ENCODE measurements at regions not wholly inside any gene's neighbourhood (a gene's known extent, or its start where the extent isn't known, plus 50 kb on each side); places are given as distances from the start of the nearest gene placed in this dataset.
A peak's percentile ranks its signal among the peaks of the same experiment; 100 is the strongest.
"Not testable (repeated sequence)": the region's sequence is repeated elsewhere in the genome, so short reads cannot be mapped to it uniquely, and the experiment has no call there.

GRCh38 chr1:149366402-149366801 lies 108.4 kb upstream of the NBPF19 start:
- not testable (repeated sequence) for DNase-seq

- not testable (repeated sequence) for DNase-seq
Measured at GRCh38 chr1:149367472-149368044, 107.3 kb upstream of the NBPF19 start.

GRCh38 chr1:149368337-149368736 lies 106.5 kb upstream of the NBPF19 start:
- not testable (repeated sequence) for DNase-seq

DNA sequence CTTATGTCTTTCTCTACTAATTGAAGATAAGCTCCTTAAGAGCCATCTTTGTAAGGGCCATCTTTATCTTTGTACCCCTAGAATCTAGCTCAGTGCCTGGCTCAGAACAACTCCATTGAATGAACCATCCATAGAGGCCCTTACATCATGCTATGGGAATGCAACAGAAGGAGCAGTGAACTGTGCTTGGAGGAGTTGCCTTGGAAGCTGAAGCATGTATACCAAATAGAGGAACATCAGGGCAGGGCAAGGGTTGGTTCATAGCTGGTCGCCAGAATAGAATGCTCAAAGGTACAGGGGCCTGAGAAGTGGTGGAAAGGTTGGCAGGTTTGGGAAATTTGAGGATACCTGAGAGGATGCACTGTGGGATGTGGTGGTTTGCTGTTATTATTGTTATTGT lies 105.8 kb upstream of the NBPF19 start:
- not testable (repeated sequence) for DNase-seq

- not testable (repeated sequence) for DNase-seq
Measured at GRCh38 chr1:149371955-149372354, 102.9 kb upstream of the NBPF19 start.

DNA sequence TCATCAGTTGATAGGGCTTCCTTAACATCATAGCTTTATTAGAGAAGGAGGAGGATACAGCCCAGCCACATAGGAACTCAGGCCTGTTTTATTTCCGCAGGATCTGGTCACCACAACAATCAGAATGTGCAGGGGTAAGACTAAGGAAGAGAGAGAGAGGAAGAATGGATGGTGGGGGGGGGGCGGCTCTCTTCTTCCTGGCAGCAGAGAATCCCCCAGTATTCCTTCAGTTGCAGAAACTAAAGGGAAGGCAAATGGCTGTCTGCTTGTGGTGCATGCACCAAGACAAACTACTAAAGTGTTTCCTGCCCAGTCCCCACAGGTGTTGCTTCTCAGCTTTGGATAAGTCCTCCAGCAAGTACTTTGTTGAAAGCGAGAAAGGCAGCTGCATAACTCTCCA lies 96.4 kb upstream of the NBPF19 start:
- DNase-seq: not testable (repeated sequence)

DNA sequence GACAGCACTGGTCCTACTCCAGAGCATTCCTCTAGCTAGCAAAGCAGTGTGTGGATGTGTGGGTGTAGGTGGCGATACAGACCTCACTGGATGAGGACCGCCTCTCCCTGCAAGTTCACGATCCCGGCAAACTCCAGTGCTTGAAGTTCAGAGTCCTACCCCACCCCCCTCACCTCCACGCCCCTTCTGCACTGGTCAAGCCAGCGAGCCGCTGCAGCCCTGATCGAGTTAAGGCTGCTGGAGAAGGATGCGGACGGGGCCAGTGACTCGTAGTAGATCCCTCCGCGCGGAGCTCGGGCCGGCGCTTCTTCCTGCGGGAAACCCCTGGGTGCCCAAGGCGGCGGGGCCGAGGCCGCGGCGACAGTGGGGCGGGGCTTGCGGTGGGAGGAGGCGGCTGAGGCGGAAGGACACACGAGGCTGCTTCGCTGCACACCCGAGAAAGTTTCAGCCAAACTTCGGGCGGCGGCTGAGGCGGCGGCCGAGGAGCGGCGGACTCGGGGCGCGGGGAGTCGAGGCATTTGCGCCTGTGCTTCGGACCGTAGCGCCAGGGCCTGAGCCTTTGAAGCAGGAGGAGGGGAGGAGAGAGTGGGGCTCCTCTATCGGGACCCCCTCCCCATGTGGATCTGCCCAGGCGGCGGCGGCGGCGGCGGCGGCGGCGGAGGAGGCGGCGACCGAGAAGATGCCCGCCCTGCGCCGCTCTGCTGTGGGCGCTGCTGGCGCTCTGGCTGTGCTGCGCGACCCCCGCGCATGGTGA lies 84.5 kb upstream of the NBPF19 start:
- peak; percentile 22 to 74 (median 47) for DNase-seq

DNA sequence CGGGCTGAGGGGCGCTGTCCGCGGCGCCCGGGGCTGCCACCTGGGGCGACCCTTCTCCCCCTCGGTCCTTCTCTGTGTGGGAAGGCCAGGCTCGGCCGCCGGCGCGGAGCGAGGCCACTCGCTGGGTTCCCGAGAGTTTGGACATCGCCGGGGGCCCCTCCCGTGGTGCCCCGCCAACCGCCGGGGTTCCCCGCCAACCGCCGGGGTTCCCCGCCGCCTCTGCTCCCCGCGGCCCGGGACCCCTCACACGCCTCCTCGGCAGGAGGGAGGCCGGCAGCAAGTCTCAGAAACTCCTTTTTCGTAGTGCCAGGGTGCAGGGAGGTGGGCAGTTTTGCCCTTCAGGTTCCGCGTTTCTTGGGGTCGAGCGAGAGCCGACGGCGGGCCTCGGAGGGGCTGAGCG lies 83.9 kb upstream of the NBPF19 start:
- DNase-seq: not testable (repeated sequence)

- DNase-seq: not testable (repeated sequence)
Measured at GRCh38 chr1:149395802-149396201, 79.0 kb upstream of the NBPF19 start.

GRCh38 chr1:149398527-149398926 lies 76.3 kb upstream of the NBPF19 start:
- DNase-seq: not testable (repeated sequence)

- DNase-seq: not testable (repeated sequence)
Measured at GRCh38 chr1:149408404-149408803, 66.4 kb upstream of the NBPF19 start.

GRCh38 chr1:149415373-149415772 lies 59.5 kb upstream of the NBPF19 start:
- not testable (repeated sequence) for DNase-seq

DNA sequence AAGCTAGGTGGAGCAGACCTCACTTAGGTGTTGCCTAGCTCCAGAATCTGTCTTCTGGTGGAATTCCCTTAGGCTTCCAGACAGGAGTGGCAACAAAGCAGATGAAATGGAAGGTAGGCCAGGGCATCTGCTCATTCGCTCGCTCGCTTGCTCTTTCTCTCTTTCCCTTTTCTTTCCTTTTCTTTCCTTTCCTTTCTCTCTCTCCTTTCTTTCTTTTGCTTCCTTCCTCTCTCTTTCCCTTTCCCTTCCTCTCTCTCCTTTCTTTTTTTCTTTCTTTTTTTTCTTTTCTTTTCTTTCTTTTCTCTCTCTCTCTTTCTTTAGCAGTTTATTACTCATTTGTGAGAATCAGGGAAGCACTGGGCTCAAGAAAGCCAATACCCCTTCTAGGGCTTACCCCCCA lies 56.1 kb upstream of the NBPF19 start:
- DNase-seq: not testable (repeated sequence)

- not testable (repeated sequence) for DNase-seq
Measured at GRCh38 chr1:149423122-149423521, 51.7 kb upstream of the NBPF19 start.
